OCI-LY1 (cell line): ENCODE measurements at regions not wholly inside any gene's neighbourhood (a gene's known extent, or its start where the extent isn't known, plus 50 kb on each side); places are given as distances from the start of the nearest gene placed in this dataset.

Experiments
- CTCF ChIP-seq: fragments of 200-600 bp; sonication (generic), shearing (Covaris generic); IDR thresholded peaks from 2 replicates; pipeline ENCODE4 v1.5.1; 2017; ENCODE audit warnings: mild to moderate bottlenecking, antibody characterized with exemption, low read length, moderate library complexity, mixed read lengths
- EZH2 ChIP-seq: fragments of 200-600 bp; sonication (generic), shearing (Covaris generic); IDR thresholded peaks from 2 replicates; pipeline ENCODE4 v1.8.0; 2017; ENCODE audit warnings: borderline replicate concordance, mixed run types, mild to moderate bottlenecking, antibody characterized with exemption, low read length, moderate library complexity, mixed read lengths

GRCh38 chr16:65445313-65446260 is 323.7 kb upstream of the CDH11 start:
- no peak for TF ChIP-seq CTCF
- TF ChIP-seq EZH2: no peak
